ENCODE measurements at regions not wholly inside any gene's neighbourhood (a gene's known extent, or its start where the extent isn't known, plus 50 kb on each side); places are given as distances from the start of the nearest gene placed in this dataset.

DNA sequence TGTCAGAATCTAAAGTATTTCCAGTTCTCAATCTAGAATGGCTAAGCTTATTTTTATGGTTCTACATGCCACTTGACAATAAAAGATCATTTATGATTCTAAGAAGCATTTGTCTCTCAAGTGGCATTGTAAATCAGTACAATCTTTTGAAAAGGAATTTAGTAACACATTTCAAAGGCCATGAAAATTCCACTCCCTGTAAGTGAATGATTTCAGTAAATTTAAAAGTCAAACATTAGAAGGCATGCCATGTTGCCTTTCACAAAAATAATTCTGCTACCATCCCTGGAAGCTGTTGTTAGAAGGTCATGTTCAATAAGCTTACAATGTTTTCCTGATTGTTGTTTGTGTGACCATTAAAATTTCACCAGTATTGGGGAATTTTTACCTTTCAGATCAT, 142.9 kb downstream of the RPIA start:
- DNase-seq: no peak

GRCh38 chr2:88834866-88835265, 143.4 kb downstream of the RPIA start:
- DNase-seq: no peak

- no peak for DNase-seq
These were observed 144.3 kb downstream of the RPIA start for GRCh38 chr2:88835726-88836125.

GRCh38 chr2:88836351-88836750, 144.9 kb downstream of the RPIA start:
- no peak for DNase-seq

- no peak for DNase-seq
These were observed 146.2 kb downstream of the RPIA start for GRCh38 chr2:88837511-88838160.

- DNase-seq: no peak
These were observed 146.7 kb downstream of the RPIA start for GRCh38 chr2:88838165-88838635.

DNA sequence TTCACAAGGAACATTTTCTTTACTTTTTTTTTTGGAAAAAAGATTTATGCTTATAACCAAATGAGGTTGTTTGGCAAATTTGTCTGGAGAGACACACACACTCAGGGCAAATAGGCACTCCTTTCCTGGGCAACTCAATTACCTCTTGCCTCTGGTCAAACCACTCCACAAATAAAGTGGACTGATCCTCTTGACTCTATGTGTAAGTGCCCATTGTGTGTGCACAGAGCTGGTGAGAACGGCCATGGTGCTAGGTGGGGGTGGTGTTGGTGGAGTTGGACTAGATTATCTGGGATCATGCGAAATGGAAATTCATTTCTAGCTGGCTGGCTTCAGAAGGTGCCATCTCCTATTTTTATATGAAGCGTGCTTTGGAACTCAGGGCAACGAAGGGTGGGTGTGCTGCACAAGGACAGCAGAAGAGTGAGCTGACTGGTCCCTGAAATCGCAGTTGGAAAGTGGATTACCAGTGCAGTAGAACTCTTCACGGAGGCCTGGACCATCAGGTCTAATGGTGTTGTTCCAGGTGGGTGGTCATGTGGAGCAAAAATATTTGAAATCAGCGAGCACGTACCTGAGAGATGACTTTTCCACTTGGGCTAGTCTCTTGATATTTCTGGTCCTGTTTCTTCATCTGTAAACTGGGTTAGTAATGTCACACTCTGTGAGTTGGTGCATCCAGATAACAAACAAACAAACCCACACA, 149.9 kb downstream of the RPIA start:
- no peak for DNase-seq

GRCh38 chr2:88842656-88843460, 151.4 kb downstream of the RPIA start:
- DNase-seq: no peak

GRCh38 chr2:88843651-88844050, 152.2 kb downstream of the RPIA start:
- DNase-seq: no peak

DNA sequence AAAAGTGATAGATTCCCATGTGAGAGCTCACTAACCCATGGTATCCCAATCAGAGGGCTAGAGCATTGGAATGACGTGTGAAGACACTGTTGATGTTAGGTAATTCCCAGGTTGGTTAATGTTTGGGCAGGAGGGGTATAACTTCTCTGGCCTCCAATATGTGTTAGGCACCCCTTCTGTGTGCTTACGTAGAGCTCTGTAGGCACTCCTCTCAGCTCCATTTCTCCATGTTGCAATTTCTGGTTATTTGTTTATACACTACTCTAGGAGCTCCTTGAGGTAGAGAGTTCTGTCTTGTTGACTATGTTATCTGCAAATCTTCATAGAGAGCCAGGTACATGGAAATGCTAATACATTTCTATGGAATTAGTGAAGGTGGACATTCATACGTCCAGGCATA, 153.5 kb downstream of the RPIA start:
- no peak for DNase-seq

DNA sequence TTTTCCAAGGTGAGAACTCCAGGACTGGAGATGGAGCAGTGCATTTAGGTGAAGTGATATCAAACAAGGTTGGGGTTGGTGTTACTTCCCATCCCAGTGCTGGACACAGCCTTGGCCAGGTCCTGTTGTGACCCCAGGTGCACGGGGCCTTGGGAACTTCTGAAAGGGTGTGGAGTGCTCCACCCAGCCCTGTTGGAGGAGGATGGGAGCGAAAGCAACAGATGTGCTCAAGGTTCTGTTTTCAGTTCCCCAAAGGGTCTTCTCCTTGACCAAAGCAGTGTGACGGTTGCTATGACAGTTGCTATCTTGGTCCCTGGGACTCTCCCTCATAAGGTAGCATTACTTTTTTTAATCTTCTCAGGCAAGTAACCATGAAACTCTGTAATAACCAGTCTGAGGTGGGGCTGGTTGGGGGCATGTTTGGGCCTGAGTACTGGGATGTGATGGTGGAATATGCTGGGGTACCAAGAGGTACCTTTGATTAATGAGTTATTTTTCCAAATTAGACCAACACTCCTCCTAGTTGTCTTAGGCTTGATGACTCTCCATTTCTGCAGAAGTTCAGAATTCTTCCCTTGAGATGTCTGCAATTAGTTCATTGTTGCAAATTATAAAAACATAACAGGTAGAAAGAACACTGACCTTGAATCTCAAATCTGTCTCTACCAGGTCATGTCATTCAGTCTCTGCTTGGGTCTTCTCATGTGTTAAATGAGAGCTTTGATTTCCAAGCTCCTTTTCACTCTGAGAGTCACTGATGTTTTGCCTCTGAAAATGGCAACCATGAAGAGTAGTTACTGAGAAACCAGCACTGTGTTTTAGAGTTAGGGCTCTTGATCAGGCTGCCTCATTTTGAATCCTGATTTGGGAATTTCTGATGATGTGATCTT, 154.5 kb downstream of the RPIA start:
- DNase-seq: no peak

GRCh38 chr2:88852753-88853402, 161.4 kb downstream of the RPIA start:
- DNase-seq: no peak

DNA sequence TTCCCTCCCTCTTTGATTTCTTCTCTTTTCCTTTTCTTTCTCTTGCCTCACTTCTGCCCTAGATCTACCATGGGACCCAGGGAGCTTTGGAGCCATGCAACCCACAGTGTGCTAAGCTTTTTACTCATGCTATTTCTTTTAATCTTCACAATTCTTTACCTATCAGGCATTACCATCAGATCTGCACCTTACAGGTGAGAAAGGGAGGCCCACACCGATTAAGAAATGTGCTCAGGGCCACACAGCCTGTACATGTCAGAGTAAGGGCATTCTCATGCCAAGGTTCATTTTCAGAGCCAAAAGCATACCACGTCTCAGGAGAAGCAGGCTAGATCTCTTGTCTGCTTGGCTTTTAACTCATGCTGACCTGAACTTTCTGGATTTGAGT, 161.9 kb downstream of the RPIA start:
- no peak for DNase-seq

DNA sequence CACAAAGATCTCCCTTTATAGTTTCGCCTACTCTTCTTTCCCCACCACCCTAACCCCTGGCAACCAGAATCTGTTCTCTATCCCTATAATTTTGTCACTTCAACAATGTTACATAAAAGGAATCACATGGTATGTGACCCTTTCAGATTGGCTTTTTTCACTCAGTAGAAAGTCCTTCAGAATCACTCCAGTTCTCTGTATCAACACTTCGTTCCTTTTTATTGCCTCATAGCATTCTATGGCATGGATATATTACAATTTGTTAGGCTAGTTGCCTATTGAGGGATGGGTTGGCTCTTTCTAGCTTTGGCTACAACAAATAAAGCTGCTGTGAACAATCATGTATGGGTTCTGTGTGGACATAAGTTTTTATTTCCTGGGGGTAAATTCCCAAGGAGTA, 163.1 kb downstream of the RPIA start:
- no peak for DNase-seq

GRCh38 chr2:88855620-88856408, 164.3 kb downstream of the RPIA start:
- no peak for DNase-seq

- DNase-seq: no peak
These were observed 165.1 kb downstream of the RPIA start for GRCh38 chr2:88856409-88857135.

GRCh38 chr2:88857274-88857741, 165.8 kb downstream of the RPIA start:
- no peak for DNase-seq

GRCh38 chr2:88857951-88858411, 166.5 kb downstream of the RPIA start:
- peak; percentile 26 for DNase-seq

DNA sequence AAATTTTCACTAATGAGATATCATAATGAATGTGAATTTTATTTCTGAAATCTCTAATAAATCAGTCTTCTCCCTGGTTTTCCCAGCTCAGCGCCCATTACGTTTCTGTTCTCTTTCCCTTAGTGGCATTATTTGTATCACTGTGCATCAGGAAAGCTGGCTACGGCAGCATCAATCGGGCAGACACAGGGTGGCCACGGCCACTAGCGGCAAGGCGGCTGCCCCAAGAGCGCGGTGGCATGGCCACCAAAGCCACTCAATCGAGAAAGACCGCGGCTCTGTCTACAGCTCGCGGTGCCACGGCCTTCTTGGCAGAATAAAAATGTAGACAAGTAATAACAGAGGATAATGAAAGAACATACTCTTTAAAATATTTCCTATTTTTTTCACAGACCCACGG, 168.0 kb downstream of the RPIA start:
- no peak for DNase-seq

DNA sequence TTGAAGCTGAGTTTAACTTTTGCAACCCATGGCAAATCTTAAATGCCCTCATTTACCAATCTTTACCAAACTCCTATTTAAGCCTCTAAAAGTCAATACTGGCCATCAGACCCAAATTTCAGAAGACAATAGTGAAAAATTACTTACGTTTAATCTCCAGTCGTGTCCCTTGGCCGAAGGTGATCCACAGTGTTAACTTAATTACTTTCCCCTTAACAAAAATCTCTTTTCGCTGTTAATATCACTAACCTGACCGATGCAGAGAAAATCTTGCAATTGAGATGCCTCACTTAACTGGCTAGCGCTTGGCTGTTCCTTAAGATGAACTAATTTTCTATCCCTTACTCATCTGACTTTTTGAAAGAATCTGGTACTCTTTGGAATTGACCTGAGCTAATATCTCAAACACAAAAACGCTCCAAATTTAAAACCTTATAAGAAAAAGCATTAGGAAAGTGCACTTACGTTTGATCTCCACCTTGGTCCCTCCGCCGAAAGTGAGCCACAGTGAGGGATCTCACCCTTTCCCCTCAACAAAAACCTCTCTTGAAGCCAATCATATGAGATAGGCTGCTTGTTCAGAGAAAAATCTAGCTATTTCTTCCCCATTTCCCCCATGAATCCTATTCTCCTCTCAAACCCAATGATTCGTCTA, 169.1 kb downstream of the RPIA start:
- DNase-seq: no peak

Measured in hindlimb muscle (tissue), 1 donor.